OCI-LY1 (cell line): ENCODE measurements at regions not wholly inside any gene's neighbourhood (a gene's known extent, or its start where the extent isn't known, plus 50 kb on each side); places are given as distances from the start of the nearest gene placed in this dataset.

ENCODE experiments used
- EZH2 ChIP-seq: fragments of 200-600 bp; sonication (generic), shearing (Covaris generic); IDR thresholded peaks from 2 replicates; pipeline ENCODE4 v1.8.0; 2017; ENCODE audit warnings: borderline replicate concordance, mixed run types, mild to moderate bottlenecking, antibody characterized with exemption, low read length, moderate library complexity, mixed read lengths
- TF ChIP-seq, protein P1 (sequence below): fragments of 200-600 bp; sonication (generic), shearing (Covaris generic); IDR thresholded peaks from 2 replicates; pipeline ENCODE4 v1.5.1; 2017; ENCODE audit warnings: mild to moderate bottlenecking, antibody characterized with exemption, low read length, moderate library complexity, mixed read lengths

DNA sequence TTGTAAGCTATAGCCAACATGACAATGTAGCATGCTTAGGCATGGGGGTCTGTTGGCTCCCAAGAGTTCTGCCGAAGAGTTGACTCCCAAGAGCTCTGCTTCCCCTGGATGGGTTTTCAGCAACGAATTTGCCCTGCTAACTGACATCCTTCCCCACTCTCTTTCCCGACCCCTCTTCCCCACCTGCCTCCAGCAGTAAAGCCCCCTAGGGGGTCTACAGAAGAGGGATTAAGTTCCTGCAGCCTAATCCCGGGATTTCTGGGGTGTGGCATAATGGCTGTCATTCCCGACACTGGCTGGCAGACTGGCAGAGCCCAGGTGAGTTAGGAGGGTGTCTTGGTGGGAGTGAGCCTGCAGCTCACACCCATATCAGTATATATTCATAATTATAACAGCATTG, 121.0 kb upstream of the ZNF184 start:
- TF ChIP-seq EZH2 = no peak
- TF ChIP-seq, protein P1, sequence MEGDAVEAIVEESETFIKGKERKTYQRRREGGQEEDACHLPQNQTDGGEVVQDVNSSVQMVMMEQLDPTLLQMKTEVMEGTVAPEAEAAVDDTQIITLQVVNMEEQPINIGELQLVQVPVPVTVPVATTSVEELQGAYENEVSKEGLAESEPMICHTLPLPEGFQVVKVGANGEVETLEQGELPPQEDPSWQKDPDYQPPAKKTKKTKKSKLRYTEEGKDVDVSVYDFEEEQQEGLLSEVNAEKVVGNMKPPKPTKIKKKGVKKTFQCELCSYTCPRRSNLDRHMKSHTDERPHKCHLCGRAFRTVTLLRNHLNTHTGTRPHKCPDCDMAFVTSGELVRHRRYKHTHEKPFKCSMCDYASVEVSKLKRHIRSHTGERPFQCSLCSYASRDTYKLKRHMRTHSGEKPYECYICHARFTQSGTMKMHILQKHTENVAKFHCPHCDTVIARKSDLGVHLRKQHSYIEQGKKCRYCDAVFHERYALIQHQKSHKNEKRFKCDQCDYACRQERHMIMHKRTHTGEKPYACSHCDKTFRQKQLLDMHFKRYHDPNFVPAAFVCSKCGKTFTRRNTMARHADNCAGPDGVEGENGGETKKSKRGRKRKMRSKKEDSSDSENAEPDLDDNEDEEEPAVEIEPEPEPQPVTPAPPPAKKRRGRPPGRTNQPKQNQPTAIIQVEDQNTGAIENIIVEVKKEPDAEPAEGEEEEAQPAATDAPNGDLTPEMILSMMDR = no peak
